ENCODE measurements at regions not wholly inside any gene's neighbourhood (a gene's known extent, or its start where the extent isn't known, plus 50 kb on each side); places are given as distances from the start of the nearest gene placed in this dataset.

DNA sequence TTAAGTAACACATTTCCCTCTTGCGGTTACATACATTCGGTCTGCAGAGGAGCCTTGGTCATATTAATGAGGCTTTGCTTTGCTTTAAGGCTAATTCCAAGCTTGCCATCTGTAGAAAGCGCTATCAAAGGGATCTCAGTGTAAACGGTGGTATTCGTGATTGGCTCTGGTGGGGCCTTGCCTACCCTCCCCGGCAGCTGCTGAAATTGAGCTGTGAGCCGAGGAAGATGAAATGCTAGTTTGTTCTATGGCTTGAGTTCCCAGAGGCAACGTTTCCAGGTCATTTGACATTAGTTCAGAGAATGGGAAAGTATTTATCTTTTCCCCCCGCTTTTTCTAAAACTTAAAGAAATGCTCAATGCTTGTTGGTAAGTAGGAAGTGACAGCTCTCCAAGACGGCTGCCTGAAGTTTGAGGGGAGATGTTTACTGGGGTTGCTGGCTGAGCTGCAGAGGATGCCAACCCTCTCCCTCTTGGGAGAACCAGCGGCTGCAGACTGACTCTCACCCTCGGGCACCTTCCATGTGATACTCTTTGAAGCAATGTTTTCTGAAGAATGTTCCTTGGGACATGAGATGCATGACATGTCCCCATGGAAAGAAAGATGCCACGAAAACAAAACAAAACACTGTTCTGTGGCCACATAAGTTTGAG, 458.7 kb upstream of the EEF2KMT start:
- Histone ChIP-seq H3K4me1 (ENCODE audit: insufficient read depth, low read length) (no peaks in the 10 kb centered on the region), H3K9me2 (replicated peaks; ENCODE audit: low read length) (no peaks in the 10 kb centered on the region), H3K36me3 (ENCODE audit: low read depth, low read length) (no peaks in the 10 kb centered on the region), H4K20me1 (ENCODE audit: low read length) (no peaks in the 10 kb centered on the region), H3K9ac (ENCODE audit: low read length) (no peak overlapping the region), H3K4me3 (ENCODE audit: low read length) (no peak overlapping the region), H2AFZ (ENCODE audit: low read length) (no peak overlapping the region), H3K4me2 (ENCODE audit: low read length) (no peak overlapping the region), H3K27me3 (ENCODE audit: low read length) (no peaks in the 10 kb centered on the region), H3K27ac (ENCODE audit: low read length) (no peak overlapping the region), H3F3A (ENCODE audit: low read length, unreplicated experiment) (no peaks in the 10 kb centered on the region), H3K9me3 (ENCODE audit: low read length) (no peaks in the 10 kb centered on the region), H3K79me2 (ENCODE audit: low read length) (no peaks in the 10 kb centered on the region)
- intact Hi-C loops (cut with micrococcal nuclease), result no loop called here
- BruUV-seq (replicated peaks), result no TSS peak
- TF ChIP-seq EZH2phosphoT487 (IDR thresholded peaks at IDR 0.05; ENCODE audit: borderline replicate concordance, low read length) (no peak), EZH2 (IDR thresholded peaks at IDR 0.05; ENCODE audit: low read length, unreplicated experiment) (no peak)
- TF ChIP-seq, protein P1, sequence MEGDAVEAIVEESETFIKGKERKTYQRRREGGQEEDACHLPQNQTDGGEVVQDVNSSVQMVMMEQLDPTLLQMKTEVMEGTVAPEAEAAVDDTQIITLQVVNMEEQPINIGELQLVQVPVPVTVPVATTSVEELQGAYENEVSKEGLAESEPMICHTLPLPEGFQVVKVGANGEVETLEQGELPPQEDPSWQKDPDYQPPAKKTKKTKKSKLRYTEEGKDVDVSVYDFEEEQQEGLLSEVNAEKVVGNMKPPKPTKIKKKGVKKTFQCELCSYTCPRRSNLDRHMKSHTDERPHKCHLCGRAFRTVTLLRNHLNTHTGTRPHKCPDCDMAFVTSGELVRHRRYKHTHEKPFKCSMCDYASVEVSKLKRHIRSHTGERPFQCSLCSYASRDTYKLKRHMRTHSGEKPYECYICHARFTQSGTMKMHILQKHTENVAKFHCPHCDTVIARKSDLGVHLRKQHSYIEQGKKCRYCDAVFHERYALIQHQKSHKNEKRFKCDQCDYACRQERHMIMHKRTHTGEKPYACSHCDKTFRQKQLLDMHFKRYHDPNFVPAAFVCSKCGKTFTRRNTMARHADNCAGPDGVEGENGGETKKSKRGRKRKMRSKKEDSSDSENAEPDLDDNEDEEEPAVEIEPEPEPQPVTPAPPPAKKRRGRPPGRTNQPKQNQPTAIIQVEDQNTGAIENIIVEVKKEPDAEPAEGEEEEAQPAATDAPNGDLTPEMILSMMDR (conservative IDR thresholded peaks at IDR 0.05; ENCODE audit: low read depth, low read length), result no peak
- POLR2A ChIA-PET (ENCODE audit: unreplicated experiment), result no interaction called here
- ATAC-seq, result no peak
- no peak for DNase-seq
- CTCF ChIA-PET, result no interaction called here

DNA sequence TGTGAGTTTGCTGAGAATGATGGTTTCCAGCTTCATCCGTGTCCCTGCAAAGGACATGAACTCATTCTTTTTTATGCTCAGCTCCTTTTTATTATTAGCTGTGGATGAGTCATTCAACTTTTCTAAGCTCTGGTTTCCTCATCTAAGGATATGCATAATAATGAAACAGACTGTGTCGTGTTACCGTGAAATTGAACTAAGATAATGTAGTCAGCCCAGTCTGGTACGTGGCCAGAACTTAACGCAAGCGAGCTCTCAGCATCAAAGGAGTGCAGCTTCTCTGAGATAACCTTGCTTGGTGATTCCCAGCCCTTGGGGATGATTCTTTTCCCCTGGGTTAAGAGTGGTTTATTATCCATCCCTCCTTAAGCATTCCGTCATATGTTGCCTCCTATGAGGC, 454.3 kb upstream of the EEF2KMT start:
- H3K4me2 ChIP-seq (ENCODE audit: low read length), result no peak overlapping the region
- no peaks in the 10 kb centered on the region for H3K9me3 ChIP-seq (ENCODE audit: low read length)
- H3F3A ChIP-seq (ENCODE audit: low read length, unreplicated experiment), result no peaks in the 10 kb centered on the region
- BruUV-seq (replicated peaks), result no TSS peak
- POLR2A ChIA-PET (ENCODE audit: unreplicated experiment), result no interaction called here
- no peaks in the 10 kb centered on the region for H3K4me1 ChIP-seq (ENCODE audit: insufficient read depth, low read length)
- ATAC-seq, result no peak
- CTCF ChIA-PET, result no interaction called here
- no peak overlapping the region for H3K27ac ChIP-seq (ENCODE audit: low read length)
- no peaks in the 10 kb centered on the region for H3K36me3 ChIP-seq (ENCODE audit: low read depth, low read length)
- no peaks in the 10 kb centered on the region for H3K9me2 ChIP-seq (replicated peaks; ENCODE audit: low read length)
- intact Hi-C loops (cut with micrococcal nuclease), result no loop called here
- no peak for DNase-seq
- no peaks in the 10 kb centered on the region for H4K20me1 ChIP-seq (ENCODE audit: low read length)
- H3K27me3 ChIP-seq (ENCODE audit: low read length), result no peaks in the 10 kb centered on the region
- H3K79me2 ChIP-seq (ENCODE audit: low read length), result no peaks in the 10 kb centered on the region
- TF ChIP-seq, protein P1 (conservative IDR thresholded peaks at IDR 0.05; ENCODE audit: low read depth, low read length), result no peak
- no peak overlapping the region for H2AFZ ChIP-seq (ENCODE audit: low read length)
- no peak overlapping the region for H3K4me3 ChIP-seq (ENCODE audit: low read length)
- H3K9ac ChIP-seq (ENCODE audit: low read length), result no peak overlapping the region

DNA sequence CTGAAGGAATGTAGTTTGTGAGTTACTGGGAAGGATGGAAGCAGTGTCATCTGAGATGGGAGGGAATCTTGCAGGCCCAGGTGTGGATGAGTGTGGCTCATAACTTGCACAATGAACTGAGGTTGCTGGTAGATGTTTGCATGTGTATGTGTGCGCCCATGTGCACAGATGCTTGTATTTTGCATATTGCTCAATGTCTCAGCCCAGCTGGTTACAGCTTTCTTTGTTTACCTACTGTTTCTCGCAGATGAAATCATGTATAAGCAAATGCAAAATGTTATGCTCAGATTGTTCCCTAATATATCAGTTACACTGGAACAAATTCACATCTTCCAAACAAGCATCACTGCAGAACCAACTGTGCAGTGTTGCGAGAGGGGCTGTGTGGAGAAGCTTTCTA, 452.2 kb upstream of the EEF2KMT start:
- Histone ChIP-seq H3K9me3 (ENCODE audit: low read length) (no peaks in the 10 kb centered on the region), H3K79me2 (ENCODE audit: low read length) (no peaks in the 10 kb centered on the region), H3K27me3 (ENCODE audit: low read length) (no peaks in the 10 kb centered on the region), H2AFZ (ENCODE audit: low read length) (no peak overlapping the region), H3K36me3 (ENCODE audit: low read depth, low read length) (no peaks in the 10 kb centered on the region), H3K4me3 (ENCODE audit: low read length) (no peak overlapping the region), H3K9ac (ENCODE audit: low read length) (no peak overlapping the region), H3F3A (ENCODE audit: low read length, unreplicated experiment) (no peaks in the 10 kb centered on the region), H3K9me2 (replicated peaks; ENCODE audit: low read length) (no peaks in the 10 kb centered on the region), H3K4me1 (ENCODE audit: insufficient read depth, low read length) (no peaks in the 10 kb centered on the region), H4K20me1 (ENCODE audit: low read length) (no peaks in the 10 kb centered on the region), H3K4me2 (ENCODE audit: low read length) (no peak overlapping the region), H3K27ac (ENCODE audit: low read length) (no peak overlapping the region)
- CTCF ChIA-PET, result no interaction called here
- intact Hi-C loops (cut with micrococcal nuclease), result no loop called here
- no TSS peak for BruUV-seq (replicated peaks)
- no peak for DNase-seq
- no peak for ATAC-seq
- POLR2A ChIA-PET (ENCODE audit: unreplicated experiment), result no interaction called here
- TF ChIP-seq, protein P1 (conservative IDR thresholded peaks at IDR 0.05; ENCODE audit: low read depth, low read length), result no peak
- TF ChIP-seq EZH2 (IDR thresholded peaks at IDR 0.05; ENCODE audit: low read length, unreplicated experiment), result no peak
- TF ChIP-seq EZH2phosphoT487 (IDR thresholded peaks at IDR 0.05; ENCODE audit: borderline replicate concordance, low read length), result no peak
